Left lung (tissue), 4 donors: ENCODE measurements at regions not wholly inside any gene's neighbourhood (a gene's known extent, or its start where the extent isn't known, plus 50 kb on each side); places are given as distances from the start of the nearest gene placed in this dataset.

Source experiments
- ATAC-seq: fragments of 200-7000 bp; cut with Tn5 transposase; one replicate; pipeline ENCODE4 v1.9.1; 2020; ENCODE audit warnings: moderate library complexity
- DNase-seq, 4 donors: peaks; one replicate each; pipeline ENCODE4 v3.0.0-alpha.2; 2013 to 2020
- H3K27ac ChIP-seq, 2 donors: fragments of 200-600 bp; sonication (generic) in 1 of 2; one replicate each; pipeline versions ENCODE4 v1.5.0 to v1.8.0; 2020 to 2021
- H3K27me3 ChIP-seq, 2 donors: fragments of 200-600 bp; sonication (generic) in 1 of 2; one replicate each; pipeline versions ENCODE4 v1.5.0 to v1.8.0; 2020 to 2021
- H3K36me3 ChIP-seq, 2 donors: fragments of 200-600 bp; sonication (generic) in 1 of 2; one replicate each; pipeline versions ENCODE4 v1.5.0 to v1.8.0; 2020 to 2021
- H3K4me1 ChIP-seq, 2 donors: fragments of 200-600 bp; one replicate each; pipeline ENCODE4 v1.8.0; 2021
- H3K4me3 ChIP-seq, 2 donors: fragments of 200-600 bp; sonication (generic) in 1 of 2; one replicate each; pipeline versions ENCODE4 v1.5.0 to v1.8.0; 2020 to 2021; ENCODE audit warnings: mild to moderate bottlenecking in 1 of 2
- H3K9me3 ChIP-seq, 2 donors: fragments of 200-600 bp; sonication (generic) in 1 of 2; one replicate each; pipeline versions ENCODE4 v1.5.0 to v1.8.0; 2020 to 2021
- intact Hi-C, 2 donors: fragments of 100-400 bp; cut with DNase I; formaldehyde crosslinking; loops; one replicate each; pipeline versions ENCODE4 v1.11.2 to v1.14.2; 2022
- TF ChIP-seq, protein P1 (sequence below), 2 donors: fragments of 200-600 bp; sonication (generic) in 1 of 2; IDR thresholded peaks; one replicate each; pipeline versions ENCODE4 v1.5.0 to v1.8.0; 2021; ENCODE audit warnings: antibody characterized with exemption in 2 of 2
- donor health status: DM: no; HTN: yes; CAD: no.
- donor health status: DM: no; HTN: no; CAD: no.

DNA sequence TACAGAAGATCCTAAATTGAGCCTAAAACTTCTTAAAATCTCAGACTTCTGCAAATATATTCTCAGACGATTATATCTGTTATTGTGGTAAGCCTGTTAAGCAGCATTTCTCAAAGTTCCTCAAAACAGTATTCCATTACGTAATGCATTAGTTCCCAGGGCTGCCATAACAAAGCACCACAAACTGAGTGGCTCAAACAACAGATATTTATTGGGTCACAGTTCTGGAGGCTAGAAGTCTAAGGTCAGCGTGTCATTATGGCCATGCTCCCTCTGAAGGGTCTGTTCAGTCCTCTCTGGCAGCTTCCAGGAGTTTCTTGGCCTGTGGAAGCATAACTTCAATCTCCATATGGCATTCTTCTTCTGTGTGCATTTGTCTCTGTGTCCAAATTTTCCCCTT is 103.5 kb upstream of the ST6GALNAC5 start:
- DNase-seq, result peak in 2 of 4 donors; percentile 35 to 64

DNA sequence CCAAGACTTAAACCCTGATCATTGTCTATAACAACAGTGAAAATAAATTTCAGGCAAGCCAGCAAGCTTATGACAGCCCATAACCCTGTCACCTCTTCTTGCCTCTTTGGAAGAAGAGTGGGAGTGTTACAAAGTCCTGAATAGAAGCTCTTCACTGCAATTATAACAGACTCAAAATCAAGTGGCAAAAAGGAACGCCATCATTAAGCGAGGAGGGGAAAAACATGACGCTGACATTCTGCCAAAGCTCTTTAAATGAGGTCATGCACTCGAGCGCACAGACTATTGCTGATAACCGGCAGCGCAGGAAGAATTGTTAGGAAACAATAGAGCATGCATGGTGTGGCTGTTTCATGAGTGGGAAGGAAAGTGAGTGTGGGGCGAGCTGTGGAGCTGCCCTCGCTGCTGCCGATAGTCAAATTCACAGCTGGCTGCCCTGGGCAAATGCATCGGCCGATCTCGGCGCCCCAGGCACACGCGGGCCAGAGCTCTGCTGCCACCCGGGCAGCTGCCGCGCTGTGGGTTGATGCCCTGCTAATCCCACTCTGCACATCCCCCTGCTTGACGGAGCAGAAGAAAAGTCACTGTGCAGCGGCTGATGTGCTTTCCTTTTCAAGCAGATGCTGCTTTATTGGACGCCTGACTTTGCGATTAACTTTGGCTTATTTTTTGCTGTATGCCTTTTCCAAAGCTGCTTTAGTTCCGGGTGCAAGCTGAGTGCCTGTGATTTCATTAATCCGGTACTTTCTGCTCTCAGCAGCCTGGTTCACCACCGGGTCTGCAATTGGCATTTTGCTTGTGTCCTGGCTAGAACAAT is 102.4 kb upstream of the ST6GALNAC5 start:
- TF ChIP-seq, protein P1, sequence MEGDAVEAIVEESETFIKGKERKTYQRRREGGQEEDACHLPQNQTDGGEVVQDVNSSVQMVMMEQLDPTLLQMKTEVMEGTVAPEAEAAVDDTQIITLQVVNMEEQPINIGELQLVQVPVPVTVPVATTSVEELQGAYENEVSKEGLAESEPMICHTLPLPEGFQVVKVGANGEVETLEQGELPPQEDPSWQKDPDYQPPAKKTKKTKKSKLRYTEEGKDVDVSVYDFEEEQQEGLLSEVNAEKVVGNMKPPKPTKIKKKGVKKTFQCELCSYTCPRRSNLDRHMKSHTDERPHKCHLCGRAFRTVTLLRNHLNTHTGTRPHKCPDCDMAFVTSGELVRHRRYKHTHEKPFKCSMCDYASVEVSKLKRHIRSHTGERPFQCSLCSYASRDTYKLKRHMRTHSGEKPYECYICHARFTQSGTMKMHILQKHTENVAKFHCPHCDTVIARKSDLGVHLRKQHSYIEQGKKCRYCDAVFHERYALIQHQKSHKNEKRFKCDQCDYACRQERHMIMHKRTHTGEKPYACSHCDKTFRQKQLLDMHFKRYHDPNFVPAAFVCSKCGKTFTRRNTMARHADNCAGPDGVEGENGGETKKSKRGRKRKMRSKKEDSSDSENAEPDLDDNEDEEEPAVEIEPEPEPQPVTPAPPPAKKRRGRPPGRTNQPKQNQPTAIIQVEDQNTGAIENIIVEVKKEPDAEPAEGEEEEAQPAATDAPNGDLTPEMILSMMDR (IDR thresholded peaks at IDR 0.05), result no peak
- intact Hi-C loops, result no loop called here
- no peaks in the 10 kb centered on the region for H3K27me3 ChIP-seq
- H3K27ac ChIP-seq, result peak overlapping the region in 1 of 2 donors; percentile 51
- DNase-seq, result peak in 3 of 4 donors; percentile 41 to 64 (median 53)
- no peaks in the 10 kb centered on the region for H3K4me1 ChIP-seq
- H3K4me3 ChIP-seq, result peak overlapping the region; percentile 12 to 13
- H3K9me3 ChIP-seq, result no peaks in the 10 kb centered on the region
- peak; percentile 78 for ATAC-seq
- no peaks in the 10 kb centered on the region for H3K36me3 ChIP-seq

More for the DNA sequence above, 103.5 kb upstream of the ST6GALNAC5 start:
- no peak for ATAC-seq
- no peaks in the 10 kb centered on the region for H3K9me3 ChIP-seq
- intact Hi-C loops, result no loop called here
- no peaks in the 10 kb centered on the region for H3K27me3 ChIP-seq
- no peak overlapping the region for H3K4me3 ChIP-seq
- no peak overlapping the region for H3K27ac ChIP-seq
- no peaks in the 10 kb centered on the region for H3K36me3 ChIP-seq
- TF ChIP-seq, protein P1 (IDR thresholded peaks at IDR 0.05), result no peak
- H3K4me1 ChIP-seq, result no peaks in the 10 kb centered on the region

DNA sequence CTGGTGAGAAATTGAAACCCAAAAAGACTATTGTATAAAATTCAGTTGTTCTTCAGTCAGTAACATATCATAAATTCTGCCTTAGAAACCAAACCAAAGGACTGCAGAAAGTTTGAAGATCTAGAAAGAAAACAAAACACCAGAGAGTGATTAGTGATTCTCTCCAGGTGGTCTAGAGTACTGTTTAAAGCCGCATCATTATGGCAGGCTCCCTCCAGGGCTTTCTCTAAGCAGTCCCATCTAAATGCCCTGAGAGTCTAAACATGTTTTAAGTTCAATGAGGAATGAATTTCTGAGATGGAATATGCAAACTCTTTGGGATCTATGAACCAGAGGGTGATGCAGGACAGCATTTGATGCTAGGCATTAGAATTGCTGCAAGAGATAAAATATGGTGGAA is 100.9 kb upstream of the ST6GALNAC5 start:
- intact Hi-C loops, result no loop called here
- DNase-seq, result no peak
- Histone ChIP-seq H3K4me1 (no peaks in the 10 kb centered on the region), H3K9me3 (no peaks in the 10 kb centered on the region), H3K27me3 (no peaks in the 10 kb centered on the region), H3K4me3 (no peak overlapping the region), H3K36me3 (no peaks in the 10 kb centered on the region), H3K27ac (no peak overlapping the region)
- no peak for ATAC-seq
- TF ChIP-seq, protein P1 (IDR thresholded peaks at IDR 0.05), result no peak

DNA sequence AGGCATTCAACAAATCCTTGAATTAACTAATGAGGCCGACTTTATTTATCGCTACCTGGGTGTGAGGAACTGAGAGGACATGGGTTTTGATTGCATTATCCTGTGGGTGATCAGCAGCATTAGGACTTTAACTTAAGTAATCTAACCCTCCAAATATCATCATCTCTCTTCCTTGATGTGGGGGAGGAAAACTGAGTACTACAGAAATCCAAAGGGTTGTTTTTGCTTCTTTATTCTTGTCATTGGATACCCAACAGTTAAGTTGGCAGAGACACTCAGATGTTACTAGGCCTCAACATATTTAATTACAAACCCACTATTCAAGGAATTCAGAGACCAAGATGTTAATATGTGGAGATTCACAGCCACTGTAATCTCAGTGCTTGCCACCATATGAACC is 97.4 kb upstream of the ST6GALNAC5 start:
- DNase-seq (no peak), ATAC-seq (no peak)
- Histone ChIP-seq H3K9me3 (no peaks in the 10 kb centered on the region), H3K27me3 (no peaks in the 10 kb centered on the region), H3K27ac (no peak overlapping the region), H3K4me1 (no peaks in the 10 kb centered on the region), H3K36me3 (no peaks in the 10 kb centered on the region), H3K4me3 (no peak overlapping the region)
- TF ChIP-seq, protein P1 (IDR thresholded peaks at IDR 0.05), result no peak
- intact Hi-C loops, result no loop called here

DNA sequence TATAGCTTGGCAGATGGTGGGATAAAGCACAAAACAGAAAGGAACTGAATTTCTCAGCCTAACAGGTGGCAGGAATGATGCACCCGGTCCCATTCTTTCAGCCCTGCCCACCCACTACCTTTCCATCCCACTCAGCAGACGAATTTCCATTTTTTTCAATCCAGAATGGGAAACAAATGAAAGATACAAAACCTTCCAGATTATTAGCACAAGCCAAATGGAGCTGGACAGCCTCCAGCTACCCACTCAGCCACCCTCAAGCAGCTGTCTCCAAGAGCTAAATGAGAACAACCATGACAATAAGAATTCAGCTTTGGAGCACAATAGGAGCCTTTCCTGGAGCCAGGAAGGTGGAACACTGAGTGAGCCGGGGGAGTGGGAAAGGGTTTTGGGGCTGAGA is 96.3 kb upstream of the ST6GALNAC5 start:
- H3K9me3 ChIP-seq, result no peaks in the 10 kb centered on the region
- intact Hi-C loops, result no loop called here
- H3K27ac ChIP-seq, result no peak overlapping the region
- TF ChIP-seq, protein P1 (IDR thresholded peaks at IDR 0.05), result no peak
- H3K4me3 ChIP-seq, result no peak overlapping the region
- no peaks in the 10 kb centered on the region for H3K36me3 ChIP-seq
- no peaks in the 10 kb centered on the region for H3K4me1 ChIP-seq
- no peaks in the 10 kb centered on the region for H3K27me3 ChIP-seq
- ATAC-seq (no peak), DNase-seq (peak in 1 of 4 donors; percentile 13)
